Dermis blood vessel endothelial cell (primary cell): ENCODE measurements at regions not wholly inside any gene's neighbourhood (a gene's known extent, or its start where the extent isn't known, plus 50 kb on each side); places are given as distances from the start of the nearest gene placed in this dataset.
A peak's percentile ranks its signal among the peaks of the same experiment; 100 is the strongest.
"Not testable (repeated sequence)": the region's sequence is repeated elsewhere in the genome, so short reads cannot be mapped to it uniquely, and the experiment has no call there.

ENCODE experiments used
- DNase-seq: peaks from one replicate; pipeline ENCODE4 v3.0.0; 2010

GRCh38 chr1:85520826-85521820 lies 56.2 kb upstream of the DDAH1 start:
- DNase-seq: not testable (repeated sequence)

- not testable (repeated sequence) for DNase-seq
Measured at GRCh38 chr1:85522458-85522857, 57.5 kb upstream of the DDAH1 start.

DNA sequence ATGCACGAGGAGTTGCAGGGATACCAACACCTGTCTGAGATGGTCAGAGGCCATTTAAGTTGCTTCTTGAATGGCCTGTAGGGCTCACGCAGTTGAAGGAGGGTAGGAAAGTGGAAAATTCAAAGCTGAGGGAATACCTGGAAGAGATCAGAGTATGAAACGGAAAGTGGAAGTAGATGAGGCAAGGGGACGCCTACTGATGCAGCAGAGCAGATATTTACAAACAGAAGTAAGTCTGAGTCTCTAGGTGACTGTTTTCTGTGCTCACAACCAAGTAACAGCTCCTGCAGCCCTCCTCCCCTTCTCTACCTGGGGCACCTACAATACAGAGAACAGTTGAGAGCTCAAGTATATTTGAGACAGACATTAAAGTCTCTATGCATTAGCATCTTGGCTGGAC lies 57.5 kb upstream of the CCN1 start:
- DNase-seq: not testable (repeated sequence)

DNA sequence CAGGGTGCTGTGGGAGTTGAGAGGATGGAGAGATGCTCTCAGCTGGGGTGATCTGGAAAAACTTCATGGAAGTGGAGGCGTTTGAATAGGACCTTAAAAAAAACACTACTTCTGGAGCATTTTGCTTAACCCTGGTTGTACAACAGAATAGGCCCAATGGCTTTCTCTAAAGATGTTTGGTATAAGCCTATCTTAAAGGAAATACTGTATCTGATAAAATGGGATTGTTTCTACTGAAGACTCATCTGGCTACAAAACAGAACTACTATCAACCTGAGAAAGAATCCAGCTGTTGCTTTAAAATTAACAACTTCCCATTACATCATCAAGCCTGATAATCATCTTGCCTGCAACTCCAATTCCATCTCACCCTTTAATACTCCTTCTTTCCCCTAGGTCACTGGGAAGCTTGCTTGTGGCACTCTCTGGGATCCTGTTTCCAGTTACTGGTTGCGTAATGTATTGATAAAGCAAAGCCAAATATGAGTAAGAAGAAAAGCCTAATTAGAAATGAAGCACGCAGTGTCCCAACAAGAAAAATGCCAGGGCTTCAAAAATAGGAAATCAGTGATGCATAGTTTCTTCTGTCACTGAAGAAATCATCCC lies 56.2 kb upstream of the CCN1 start:
- not testable (repeated sequence) for DNase-seq

GRCh38 chr1:85525591-85525991 lies 55.0 kb upstream of the CCN1 start:
- DNase-seq: not testable (repeated sequence)

DNA sequence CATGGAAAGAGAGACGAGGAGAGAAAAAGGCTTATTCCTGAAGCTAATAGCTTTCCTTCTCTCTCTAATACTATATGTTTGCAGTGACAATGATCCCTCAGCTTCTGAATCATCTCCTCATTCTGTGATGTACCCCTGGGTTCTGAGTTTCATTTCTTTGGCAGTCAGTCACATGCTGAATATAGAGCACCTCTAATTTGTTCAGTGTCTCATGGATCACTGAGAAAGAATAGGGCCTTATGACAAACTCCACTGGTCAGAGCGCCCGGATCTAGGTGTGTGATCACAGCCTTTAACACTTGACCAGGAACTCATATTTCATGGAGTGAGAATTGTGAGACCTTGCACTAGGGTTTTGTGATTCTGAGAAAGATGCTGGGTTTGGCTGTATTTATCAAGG lies 54.3 kb upstream of the CCN1 start:
- not testable (repeated sequence) for DNase-seq

GRCh38 chr1:85527145-85527544 lies 53.4 kb upstream of the CCN1 start:
- peak; percentile 75 for DNase-seq
